SK-N-SH (cell line): ENCODE measurements at regions not wholly inside any gene's neighbourhood (a gene's known extent, or its start where the extent isn't known, plus 50 kb on each side); places are given as distances from the start of the nearest gene placed in this dataset.

Source experiments
- CTCF ChIA-PET: fragments of 300-600, 350-600 bp; formaldehyde crosslinking; extraction: SDS; loops from one replicate; lab custom pipeline; 2021; lab: Yijun Ruan, JAX
- POLR2A ChIA-PET: fragments of 350-600 bp; sonication (Branson Sonifier 250); formaldehyde crosslinking; extraction: SDS; loops from one replicate; lab custom pipeline; 2020; ENCODE audit warnings: antibody characterized with exemption, inconsistent platforms; lab: Yijun Ruan, JAX
- DNase-seq: peaks from one replicate; pipeline ENCODE4 v3.0.0; 2012
- H2AFZ ChIP-seq: fragments of 200-600 bp; sonication (generic); 2 replicates; pipeline ENCODE4 v1.8.1; 2016; ENCODE audit warnings: antibody characterized with exemption, mild to moderate bottlenecking, low read depth
- H3F3A ChIP-seq: fragments of 200-600 bp; sonication (generic); replicated peaks from 2 replicates; pipeline ENCODE3; 2016; ENCODE audit warnings: antibody characterized with exemption, mild to moderate bottlenecking; ENCODE audit not compliant: insufficient read depth
- H3K27ac ChIP-seq, 2 experiments: fragments of 200-500 bp in 1 of 2; fragments of 200-600 bp in 1 of 2; sonication (Bioruptor generic) in 1 of 2; sonication (generic), shearing (Covaris generic) in 1 of 2; 2 replicates each; pipeline versions ENCODE4 v1.5.1 to v1.6.1; 2014 to 2016; ENCODE audit warnings: low read depth in 2 of 2, inconsistent platforms in 1 of 2, low read length in 1 of 2, mild to moderate bottlenecking in 1 of 2, mixed read lengths in 1 of 2
- H3K27me3 ChIP-seq: fragments of 200-600 bp; sonication (generic), shearing (Covaris generic); 2 replicates; pipeline ENCODE4 v1.6.1; 2016; ENCODE audit warnings: mixed run types; ENCODE audit not compliant: insufficient read depth
- H3K36me3 ChIP-seq, 2 experiments: fragments of 200-500 bp in 1 of 2; fragments of 200-600 bp in 1 of 2; sonication (Bioruptor generic) in 1 of 2; sonication (generic) in 1 of 2; replicated peaks in 1 of 2; 2 replicates each; pipeline versions ENCODE3 to v1.5.1; 2014 to 2016; ENCODE audit warnings: low read length in 1 of 2, mild to moderate bottlenecking in 1 of 2; ENCODE audit not compliant: insufficient read depth in 2 of 2, control insufficient read depth in 1 of 2
- H3K4me1 ChIP-seq, 2 experiments: fragments of 200-500 bp in 1 of 2; fragments of 200-600 bp in 1 of 2; sonication (Bioruptor generic) in 1 of 2; sonication (generic), shearing (Covaris generic) in 1 of 2; 2 replicates each; pipeline versions ENCODE4 v1.5.1 to v1.6.1; 2014 to 2016; ENCODE audit warnings: low read depth in 1 of 2, low read length in 1 of 2, mixed run types in 1 of 2; ENCODE audit not compliant: insufficient read depth in 2 of 2, control insufficient read depth in 1 of 2
- H3K4me2 ChIP-seq: fragments of 200-600 bp; sonication (generic), shearing (Covaris generic); 2 replicates; pipeline ENCODE4 v1.6.1; 2017; ENCODE audit warnings: mixed run types
- H3K4me3 ChIP-seq, 2 experiments: fragments of 200-500 bp in 1 of 2; fragments of 200-600 bp in 1 of 2; sonication (Bioruptor generic) in 1 of 2; sonication (generic), shearing (Covaris generic) in 1 of 2; 2 replicates each; pipeline versions ENCODE4 v1.5.1 to v1.8.1; 2014 to 2016; ENCODE audit warnings: low read depth in 2 of 2, inconsistent platforms in 1 of 2, low read length in 1 of 2, mild to moderate bottlenecking in 1 of 2, mixed read lengths in 1 of 2, moderate library complexity in 1 of 2
- H3K79me2 ChIP-seq: fragments of 200-600 bp; sonication (generic); 2 replicates; pipeline ENCODE4 v1.8.1; 2017; ENCODE audit warnings: mild to moderate bottlenecking; ENCODE audit not compliant: insufficient read depth
- H3K9ac ChIP-seq: fragments of 200-600 bp; sonication (generic); 2 replicates; pipeline ENCODE4 v1.6.1; 2017; ENCODE audit warnings: mixed run types
- H3K9me2 ChIP-seq: fragments of 200-600 bp; sonication (generic); 2 replicates; pipeline ENCODE4 v1.6.1; 2017; ENCODE audit warnings: mixed run types
- H3K9me3 ChIP-seq: fragments of 200-600 bp; sonication (generic); 2 replicates; pipeline ENCODE4 v1.6.1; 2017; ENCODE audit warnings: mixed run types, mild to moderate bottlenecking, moderate library complexity
- H4K20me1 ChIP-seq: fragments of 200-600 bp; sonication (generic); 2 replicates; pipeline ENCODE4 v1.6.1; 2017; ENCODE audit warnings: mild to moderate bottlenecking, mixed run types; ENCODE audit not compliant: insufficient read depth
- ELF1 ChIP-seq: IDR thresholded peaks from 2 replicates; pipeline ENCODE4 v1.4.0; 2012
- EP300 ChIP-seq, 2 experiments: IDR thresholded peaks; 2 replicates each; pipeline versions ENCODE4 v1.4.0 to v1.6.1; 2012; ENCODE audit warnings: borderline replicate concordance in 1 of 2, low read depth in 1 of 2, low read length in 1 of 2
- EZH2phosphoT487 ChIP-seq: fragments of 200-600 bp; sonication (generic); IDR thresholded peaks from 2 replicates; pipeline ENCODE4 v1.6.1; 2017; ENCODE audit warnings: low read depth, mixed run types, mild to moderate bottlenecking, antibody characterized with exemption, moderate library complexity, borderline replicate concordance
- FOXJ3 ChIP-seq: sonication (generic); formaldehyde crosslinking; IDR thresholded peaks from 2 replicates; pipeline ENCODE4 v1.5.1; 2020; ENCODE audit warnings: mild to moderate bottlenecking, missing genetic modification reagents
- FOXM1 ChIP-seq: IDR thresholded peaks from 2 replicates; pipeline ENCODE4 v1.4.0; 2012; ENCODE audit warnings: low read depth, mild to moderate bottlenecking
- MEF2A ChIP-seq: IDR thresholded peaks from 2 replicates; pipeline ENCODE4 v1.4.0; 2012; ENCODE audit warnings: low read depth, borderline replicate concordance
- NRF1 ChIP-seq: IDR thresholded peaks from 2 replicates; pipeline ENCODE4 v1.6.1; 2012; ENCODE audit warnings: low read depth, mild to moderate bottlenecking, low read length
- REST ChIP-seq: IDR thresholded peaks from 2 replicates; pipeline ENCODE4 v1.6.1; 2012; ENCODE audit warnings: mild to moderate bottlenecking, low read depth, low read length, moderate library complexity
- RFX5 ChIP-seq: IDR thresholded peaks from 2 replicates; pipeline ENCODE4 v1.6.1; 2012; ENCODE audit warnings: mild to moderate bottlenecking, improper control_type of control experiment, low read length
- TEAD4 ChIP-seq: IDR thresholded peaks from 2 replicates; pipeline ENCODE4 v1.4.0; 2012; ENCODE audit warnings: mild to moderate bottlenecking, borderline replicate concordance; ENCODE audit not compliant: insufficient read depth
- WGBS: methylation state at CpG from one replicate; pipeline ENCODE4 v1.1.6; 2017; ENCODE audit warnings: low lambda C conversion rate; 5-methylcytosine and 5-hydroxymethylcytosine counted together
- TF ChIP-seq, protein P1 (sequence below): fragments of 200-600 bp; sonication (generic); IDR thresholded peaks from 2 replicates; pipeline ENCODE4 v1.6.1; 2017; ENCODE audit warnings: antibody characterized with exemption, mild to moderate bottlenecking, moderate library complexity

- Histone ChIP-seq H2AFZ (no peak overlapping the region), H3K36me3 (no peaks in the 10 kb centered on the region), H3K4me2 (no peak overlapping the region), H3K27ac (no peak overlapping the region), H3K4me1 (no peaks in the 10 kb centered on the region), H3K79me2 (no peaks in the 10 kb centered on the region), H3K27me3 (no peaks in the 10 kb centered on the region), H3K9me2 (no peaks in the 10 kb centered on the region), H3K9me3 (no peaks in the 10 kb centered on the region)
- 98% methylated on average over 10 of the region's 10 CpGs for WGBS
- POLR2A ChIA-PET, result interaction anchor here (0.7 kb wide), 1 partner anchor 70 kb away, joined by 5 read pairs; no protein-coding TSS in a partner anchor
- no peak for TF ChIP-seq RFX5
- TF ChIP-seq MEF2A, result no peak
- TF ChIP-seq TEAD4, result no peak
- TF ChIP-seq EZH2phosphoT487, result no peak
- no peak for TF ChIP-seq EP300 (IDR thresholded peaks at IDR 0.05; ENCODE audit: borderline replicate concordance in 1 of 2, low read depth in 1 of 2, low read length in 1 of 2)
- TF ChIP-seq, protein P1, sequence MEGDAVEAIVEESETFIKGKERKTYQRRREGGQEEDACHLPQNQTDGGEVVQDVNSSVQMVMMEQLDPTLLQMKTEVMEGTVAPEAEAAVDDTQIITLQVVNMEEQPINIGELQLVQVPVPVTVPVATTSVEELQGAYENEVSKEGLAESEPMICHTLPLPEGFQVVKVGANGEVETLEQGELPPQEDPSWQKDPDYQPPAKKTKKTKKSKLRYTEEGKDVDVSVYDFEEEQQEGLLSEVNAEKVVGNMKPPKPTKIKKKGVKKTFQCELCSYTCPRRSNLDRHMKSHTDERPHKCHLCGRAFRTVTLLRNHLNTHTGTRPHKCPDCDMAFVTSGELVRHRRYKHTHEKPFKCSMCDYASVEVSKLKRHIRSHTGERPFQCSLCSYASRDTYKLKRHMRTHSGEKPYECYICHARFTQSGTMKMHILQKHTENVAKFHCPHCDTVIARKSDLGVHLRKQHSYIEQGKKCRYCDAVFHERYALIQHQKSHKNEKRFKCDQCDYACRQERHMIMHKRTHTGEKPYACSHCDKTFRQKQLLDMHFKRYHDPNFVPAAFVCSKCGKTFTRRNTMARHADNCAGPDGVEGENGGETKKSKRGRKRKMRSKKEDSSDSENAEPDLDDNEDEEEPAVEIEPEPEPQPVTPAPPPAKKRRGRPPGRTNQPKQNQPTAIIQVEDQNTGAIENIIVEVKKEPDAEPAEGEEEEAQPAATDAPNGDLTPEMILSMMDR, result no peak
- no peak for TF ChIP-seq FOXJ3 (CRISPR knock-in tag)
- no peak for TF ChIP-seq ELF1
- TF ChIP-seq, all 33 proteins: peak for 0
- no peak for DNase-seq
- Histone ChIP-seq H3K9ac (no peak overlapping the region), H3K4me3 (no peak overlapping the region), H4K20me1 (no peaks in the 10 kb centered on the region), H3F3A (no peaks in the 10 kb centered on the region)
- CTCF ChIA-PET, result interaction anchor here (1.0 to 2.2 kb wide), 3 partner anchors 11 to 171 kb away, joined by 3 to 13 read pairs (median 3); no protein-coding TSS in a partner anchor
These were observed 168.5 kb upstream of the SALL4 start for GRCh38 chr20:51970858-51971257.

DNA sequence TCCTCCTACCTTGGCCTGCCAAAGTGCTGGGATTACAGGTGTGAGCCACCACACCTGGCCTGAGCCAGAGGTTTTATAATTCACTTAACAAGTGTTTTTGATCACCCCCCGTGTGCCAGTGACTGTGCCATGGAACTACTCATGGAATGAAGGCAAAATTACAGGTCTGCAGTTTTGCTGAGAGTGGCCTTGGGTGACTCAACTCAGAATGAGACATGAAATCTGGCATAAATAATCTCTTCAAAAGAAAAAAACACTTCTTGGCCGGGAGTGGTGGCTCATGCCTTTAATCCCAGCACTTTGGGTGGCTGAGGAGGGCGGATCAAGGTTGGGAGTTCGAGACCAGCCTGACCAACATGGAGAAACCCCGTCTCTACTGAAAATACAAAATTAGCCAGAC, 166.9 kb upstream of the SALL4 start:
- Histone ChIP-seq H2AFZ (no peak overlapping the region), H3K4me3 (no peak overlapping the region), H3K27me3 (no peaks in the 10 kb centered on the region), H4K20me1 (no peaks in the 10 kb centered on the region), H3K27ac (no peak overlapping the region), H3F3A (no peaks in the 10 kb centered on the region), H3K79me2 (no peaks in the 10 kb centered on the region), H3K9ac (no peak overlapping the region), H3K9me3 (no peaks in the 10 kb centered on the region), H3K36me3 (no peaks in the 10 kb centered on the region), H3K4me1 (no peaks in the 10 kb centered on the region), H3K4me2 (no peak overlapping the region), H3K9me2 (no peaks in the 10 kb centered on the region)
- WGBS, result 86% methylated on average over 5 of the region's 5 CpGs
- no peak for DNase-seq
- POLR2A ChIA-PET, result no interaction called here
- TF ChIP-seq NRF1, result no peak
- TF ChIP-seq REST, result no peak
- no peak for TF ChIP-seq FOXM1
- CTCF ChIA-PET, result no interaction called here
